Ecto neural progenitor cell (in vitro differentiated cells): ENCODE measurements at regions not wholly inside any gene's neighbourhood (a gene's known extent, or its start where the extent isn't known, plus 50 kb on each side); places are given as distances from the start of the nearest gene placed in this dataset.
"Not testable (repeated sequence)": the region's sequence is repeated elsewhere in the genome, so short reads cannot be mapped to it uniquely, and the experiment has no call there.

Experiments used
- DNase-seq: peaks from one replicate; pipeline ENCODE4 v3.0.0-alpha.2; 2018; ENCODE audit warnings: low spot score

GRCh38 chr14:89065879-89066278, 241.4 kb downstream of the TTC8 start:
- DNase-seq: no peak

- DNase-seq: no peak
These were observed 243.0 kb downstream of the TTC8 start for GRCh38 chr14:89067293-89067972.

DNA sequence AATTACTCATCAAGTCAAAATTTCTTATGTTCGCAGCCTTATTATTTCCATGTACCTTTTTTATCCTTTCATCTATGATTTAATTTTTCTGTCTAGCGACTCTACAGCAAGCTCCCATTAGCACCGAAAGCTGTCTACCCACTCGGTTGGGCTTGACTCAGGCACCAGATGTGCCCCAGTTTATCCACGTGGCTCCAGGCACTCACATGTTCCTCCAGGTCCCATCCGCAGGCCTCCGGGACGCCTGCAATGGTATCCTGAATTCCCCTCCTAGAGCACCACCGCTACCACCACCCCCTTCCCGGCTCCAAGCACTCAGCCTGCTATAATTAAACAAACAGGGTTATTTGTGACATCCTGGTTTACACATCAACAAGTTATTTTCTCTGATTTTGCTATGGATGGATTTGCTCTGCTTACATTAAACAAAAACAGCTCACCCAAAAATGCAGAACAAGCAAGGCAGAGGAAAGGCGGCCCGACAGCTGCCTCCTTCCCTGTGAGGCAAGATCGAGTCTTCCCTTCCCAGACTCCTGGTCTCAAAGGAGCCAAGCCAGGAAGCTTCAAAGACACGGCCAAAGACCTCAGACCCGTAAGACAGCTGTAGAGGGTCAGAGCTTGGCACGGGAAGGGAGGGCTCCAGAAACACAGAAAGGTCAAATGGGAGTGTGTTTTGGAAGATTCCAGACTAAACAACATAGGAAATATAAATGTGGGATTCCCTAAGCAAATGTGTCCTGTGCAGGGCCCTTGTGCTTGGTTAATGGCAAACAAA, 253.8 kb downstream of the TTC8 start:
- no peak for DNase-seq

DNA sequence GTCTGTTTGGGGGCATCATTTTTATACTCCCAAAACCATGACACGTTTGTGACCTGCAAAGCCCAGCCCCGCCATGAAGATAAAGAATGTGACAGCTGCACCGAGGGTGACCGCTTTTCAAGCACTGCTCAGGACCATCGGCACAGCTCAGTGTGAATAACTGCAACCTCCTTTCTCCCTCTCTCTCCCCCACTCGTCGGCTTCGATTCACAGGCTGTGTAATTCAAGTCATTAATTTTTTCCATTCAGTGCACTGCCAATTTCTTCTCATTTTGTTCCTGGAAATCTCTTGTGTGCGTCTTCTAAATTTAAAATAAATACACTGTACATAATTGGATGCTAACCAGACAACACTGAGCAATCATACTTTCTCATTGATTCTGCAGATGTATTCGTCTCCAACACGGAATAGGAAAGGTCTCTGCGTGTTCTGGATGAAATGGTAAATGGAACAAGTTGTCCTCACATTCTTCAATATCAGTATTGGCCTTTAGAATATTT, 260.8 kb downstream of the TTC8 start:
- DNase-seq: no peak

- no peak for DNase-seq
These were observed 261.4 kb downstream of the TTC8 start for GRCh38 chr14:89085737-89086382.

- DNase-seq: no peak
These were observed 264.1 kb downstream of the TTC8 start for GRCh38 chr14:89088530-89088929.

DNA sequence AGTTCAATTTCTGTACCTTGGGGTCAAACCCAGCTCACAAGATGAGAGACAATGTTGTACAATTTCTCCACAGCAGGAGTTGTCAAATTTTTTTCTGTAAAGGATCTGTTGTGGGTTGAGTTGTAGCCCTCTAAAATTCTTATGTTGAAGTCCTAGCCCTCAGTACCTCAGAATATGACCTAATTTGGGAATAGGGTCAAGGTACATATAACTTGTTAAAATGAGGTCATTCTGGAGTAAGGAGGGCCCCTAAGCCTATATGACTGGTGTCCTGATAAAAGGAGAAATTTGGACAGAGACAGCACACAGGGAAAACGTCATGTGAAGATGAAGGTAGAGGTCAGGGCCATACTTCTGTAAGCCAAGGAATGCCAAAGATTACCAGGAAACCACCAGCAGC, 264.9 kb downstream of the TTC8 start:
- no peak for DNase-seq

DNA sequence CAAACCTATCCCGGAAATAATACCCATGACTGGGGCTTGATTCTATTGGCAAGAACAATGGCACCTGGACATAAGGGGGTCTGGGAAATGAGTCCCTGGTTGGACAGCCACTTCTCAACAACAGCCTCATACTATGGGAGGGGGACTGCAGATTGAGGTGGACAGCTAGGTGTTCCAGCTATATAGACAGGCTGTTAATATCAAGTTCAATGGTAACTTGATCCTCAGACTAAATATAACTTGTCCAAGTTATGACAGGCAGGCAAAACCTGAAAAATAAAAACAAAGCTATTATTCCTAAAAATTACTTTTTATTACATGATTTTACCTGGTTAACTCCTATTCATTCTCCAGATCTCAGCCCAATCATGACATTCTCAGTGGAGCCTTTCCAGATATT, 267.3 kb downstream of the TTC8 start:
- no peak for DNase-seq

DNA sequence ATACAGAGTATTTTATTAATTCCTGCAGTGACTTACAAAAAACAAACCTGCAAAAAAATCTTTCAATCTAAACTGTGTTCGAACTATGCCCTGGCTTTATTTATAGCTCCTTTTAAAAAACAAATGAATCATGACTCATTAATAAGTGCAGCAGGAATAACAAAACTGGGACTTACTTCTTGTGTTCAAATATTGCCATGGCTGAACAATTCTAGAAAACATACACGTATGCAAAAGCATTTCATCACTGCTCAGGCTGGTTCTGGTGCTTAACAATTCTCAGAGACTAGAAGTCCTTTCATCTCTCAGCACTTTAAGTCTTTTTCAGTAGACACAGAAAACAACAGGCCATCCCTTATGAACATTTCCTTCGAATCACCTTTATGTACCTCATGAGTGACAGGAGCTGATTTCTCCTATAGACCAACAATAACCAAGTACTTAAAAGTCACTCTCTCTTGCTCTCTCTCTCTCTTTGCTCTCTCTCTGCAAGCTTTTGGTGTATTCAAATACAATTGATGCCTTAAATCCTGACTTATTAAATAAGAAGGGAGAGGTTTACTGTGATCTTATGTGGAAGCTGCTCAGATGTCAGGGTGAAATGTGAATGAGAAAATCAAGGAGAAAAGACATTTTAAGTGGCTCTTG, 268.8 kb downstream of the TTC8 start:
- DNase-seq: no peak

DNA sequence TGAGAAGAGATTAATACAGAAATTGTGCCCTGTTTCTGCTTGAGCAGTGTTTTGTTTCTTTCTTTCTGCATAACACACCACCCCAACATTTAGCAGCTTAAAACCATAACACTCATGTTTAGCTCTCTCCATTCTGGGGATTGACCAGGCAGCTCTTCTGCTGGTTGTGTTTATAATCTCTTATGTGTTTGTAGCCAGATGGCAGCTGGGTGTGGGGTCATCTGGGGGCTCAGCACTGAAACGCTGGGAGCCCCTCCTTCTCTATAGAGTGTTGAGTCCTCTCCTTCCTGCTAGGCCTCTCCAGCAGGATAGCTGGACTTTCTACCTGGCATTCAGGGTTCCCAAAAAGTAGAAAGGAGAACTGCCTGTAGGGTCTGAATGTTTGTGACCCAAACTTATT, 270.6 kb downstream of the TTC8 start:
- DNase-seq: no peak

- DNase-seq: no peak
These were observed 272.5 kb downstream of the TTC8 start for GRCh38 chr14:89096946-89097345.

DNA sequence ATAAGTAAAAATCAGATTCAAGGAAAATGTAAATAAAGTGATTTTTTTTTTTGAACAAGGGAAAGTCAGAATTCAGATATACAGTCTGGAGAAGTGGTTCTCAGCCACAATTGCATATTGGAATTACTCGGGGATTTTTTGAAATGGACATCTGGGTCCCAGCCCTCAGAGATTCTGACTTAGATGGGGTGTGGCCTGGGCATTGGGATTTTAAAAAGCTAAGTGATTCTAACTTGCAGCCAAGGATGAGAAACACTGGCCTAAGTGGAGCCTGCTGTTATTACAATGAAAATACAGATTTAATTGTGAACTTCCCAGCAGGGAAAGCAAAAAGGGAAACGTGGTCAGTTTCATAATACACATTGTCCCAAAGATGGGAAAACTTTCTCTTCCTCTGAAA, 273.8 kb downstream of the TTC8 start:
- DNase-seq: no peak

DNA sequence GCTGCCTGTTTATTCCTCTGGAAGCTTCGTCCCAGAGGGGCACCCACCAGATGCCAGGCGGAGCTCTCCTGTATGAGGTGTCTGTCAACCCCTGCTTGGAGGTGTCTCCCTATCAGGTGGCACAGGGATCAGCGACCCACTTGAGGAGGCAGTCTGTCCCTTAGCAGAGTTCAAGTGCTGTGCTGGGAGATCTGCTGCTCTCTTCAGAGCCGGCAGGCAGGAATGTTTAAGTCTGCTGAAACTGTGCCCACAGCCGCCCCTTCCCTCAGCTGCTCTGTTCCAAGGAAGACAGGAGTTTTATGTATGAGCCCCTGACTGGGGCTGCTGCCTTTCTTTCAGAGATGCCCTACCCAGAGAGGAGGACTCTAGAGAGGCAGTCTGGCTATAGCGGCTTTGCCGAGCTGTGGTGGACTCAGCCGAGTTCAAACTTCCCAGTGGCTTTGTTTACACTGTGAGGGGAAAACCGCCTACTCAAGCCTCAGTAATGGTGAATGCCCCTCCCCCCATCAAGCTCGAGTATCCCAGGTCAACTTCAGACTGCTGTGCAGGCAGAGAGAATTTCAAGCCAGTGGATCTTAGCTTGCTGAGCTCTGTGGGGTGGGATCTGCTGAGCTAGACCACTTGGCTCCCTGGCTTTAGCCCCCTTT, 279.8 kb downstream of the TTC8 start:
- DNase-seq: not testable (repeated sequence)

DNA sequence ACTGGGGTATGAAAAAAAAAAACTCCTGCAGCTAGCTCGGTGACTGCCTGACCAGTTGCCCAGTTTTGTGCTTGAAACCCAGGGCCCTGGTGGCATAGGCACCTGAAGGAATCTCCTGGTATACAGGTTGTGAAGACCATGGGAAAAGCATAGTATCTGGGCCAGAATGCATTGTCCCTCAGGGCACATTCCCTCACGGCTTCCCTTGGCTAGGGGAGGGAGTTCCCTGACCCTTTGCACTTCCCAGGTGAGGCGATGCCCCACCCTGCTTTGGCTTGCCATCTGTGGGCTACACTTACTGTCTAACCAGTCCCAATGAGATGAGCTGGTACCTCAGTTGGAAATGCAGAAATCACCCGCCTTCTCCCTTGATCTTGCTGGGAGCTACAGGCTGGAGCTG, 280.4 kb downstream of the TTC8 start:
- DNase-seq: not testable (repeated sequence)
